Choroid plexus epithelial cell (primary cell): ENCODE measurements at regions not wholly inside any gene's neighbourhood (a gene's known extent, or its start where the extent isn't known, plus 50 kb on each side); places are given as distances from the start of the nearest gene placed in this dataset.

Experiments
- DNase-seq: peaks from one replicate; pipeline ENCODE4 v3.0.0-alpha.2; 2010; ENCODE audit warnings: low read depth
- H3K4me3 ChIP-seq: 2 replicates; pipeline ENCODE4 v1.5.1; 2011; ENCODE audit warnings: low read depth, mild to moderate bottlenecking, control low read depth, low read length, moderate library complexity
- CTCF ChIP-seq: conservative IDR thresholded peaks from 2 replicates; pipeline ENCODE4 v1.5.1; 2011; ENCODE audit warnings: low read depth, mild to moderate bottlenecking, control low read depth, inconsistent platforms, low read length, moderate library complexity

- TF ChIP-seq CTCF = no peak
- no peak for DNase-seq
- no peak overlapping the region for H3K4me3 ChIP-seq
These were observed 64.4 kb upstream of the HRH1 start for GRCh38 chr3:11089931-11090330.

GRCh38 chr3:11090551-11090950 is 63.7 kb upstream of the HRH1 start:
- no peak overlapping the region for H3K4me3 ChIP-seq
- no peak for TF ChIP-seq CTCF
- no peak for DNase-seq

- TF ChIP-seq CTCF = no peak
- no peak for DNase-seq
- H3K4me3 ChIP-seq = no peak overlapping the region
These were observed 63.2 kb upstream of the HRH1 start for GRCh38 chr3:11091088-11091590.

- no peak for DNase-seq
- H3K4me3 ChIP-seq = no peak overlapping the region
- no peak for TF ChIP-seq CTCF
These were observed 62.5 kb upstream of the HRH1 start for GRCh38 chr3:11091791-11092190.

GRCh38 chr3:11093823-11094340 is 60.4 kb upstream of the HRH1 start:
- H3K4me3 ChIP-seq = no peak overlapping the region
- DNase-seq = no peak
- no peak for TF ChIP-seq CTCF

GRCh38 chr3:11095932-11096265 is 58.4 kb upstream of the HRH1 start:
- TF ChIP-seq CTCF = peak; percentile 52
- no peak overlapping the region for H3K4me3 ChIP-seq
- peak; percentile 44 for DNase-seq
